ENCODE measurements at regions not wholly inside any gene's neighbourhood (a gene's known extent, or its start where the extent isn't known, plus 50 kb on each side); places are given as distances from the start of the nearest gene placed in this dataset.

DNA sequence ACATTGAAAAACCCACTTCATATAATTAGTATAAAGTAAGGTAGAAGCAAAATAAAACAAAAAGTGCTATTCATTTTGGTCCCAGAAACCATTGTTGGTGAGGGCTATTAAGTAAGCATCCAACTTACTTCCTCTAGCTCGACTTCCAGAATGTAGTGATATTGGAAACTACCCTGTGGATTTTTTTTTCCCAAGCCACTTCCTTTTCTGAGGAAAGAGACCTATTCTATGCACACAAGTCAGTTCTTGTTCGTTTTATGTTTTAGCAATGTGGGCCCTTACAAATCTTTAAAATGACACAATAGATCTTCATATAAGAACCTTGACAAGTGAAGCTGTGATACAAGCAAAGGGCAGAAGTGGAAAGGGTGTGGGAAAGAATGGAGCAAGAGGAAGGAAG is 402.0 kb upstream of the TBL1XR1 start:
- no peak for DNase-seq
- no peak overlapping the region for H3K4me3 ChIP-seq (ENCODE audit: insufficient read depth, low read depth, low read length, poor library complexity, severe bottlenecking)
- no peaks in the 10 kb centered on the region for H3K27me3 ChIP-seq (replicated peaks; ENCODE audit: control insufficient read depth, insufficient read depth, low read length, poor library complexity, severe bottlenecking)
- no peak overlapping the region for H3K27ac ChIP-seq (ENCODE audit: insufficient read depth, low read length, poor library complexity, severe bottlenecking)
- no peaks in the 10 kb centered on the region for H3K36me3 ChIP-seq (ENCODE audit: control insufficient read depth, insufficient read depth, low read length)
- no peaks in the 10 kb centered on the region for H3K9me3 ChIP-seq (ENCODE audit: control insufficient read depth, low read length)
- H3K4me1 ChIP-seq (ENCODE audit: control insufficient read depth, insufficient read depth, low read length, poor library complexity, severe bottlenecking) = peaks cover 36% of the 10 kb centered on the region

DNA sequence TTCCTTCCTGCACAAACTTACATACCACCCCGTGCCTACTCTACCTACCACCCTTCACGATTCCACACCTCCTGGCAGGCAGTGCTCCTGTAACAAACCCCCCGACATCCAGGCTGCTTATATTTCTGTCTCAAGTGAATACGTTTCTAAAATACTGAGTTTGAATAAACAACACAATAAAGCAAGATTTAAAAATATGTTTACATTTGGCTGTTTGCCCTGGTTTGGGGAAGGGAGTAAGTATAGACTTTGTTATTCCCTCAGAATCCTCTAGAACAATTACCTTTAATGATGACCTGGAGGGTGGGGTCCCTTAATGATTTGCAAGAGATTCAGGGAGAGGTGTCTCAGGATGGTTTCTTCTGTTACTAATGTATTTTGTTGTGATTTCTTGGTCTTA is 402.6 kb upstream of the TBL1XR1 start:
- H3K4me3 ChIP-seq (ENCODE audit: insufficient read depth, low read depth, low read length, poor library complexity, severe bottlenecking) = no peak overlapping the region
- H3K27ac ChIP-seq (ENCODE audit: insufficient read depth, low read length, poor library complexity, severe bottlenecking) = no peak overlapping the region
- H3K27me3 ChIP-seq (replicated peaks; ENCODE audit: control insufficient read depth, insufficient read depth, low read length, poor library complexity, severe bottlenecking) = no peaks in the 10 kb centered on the region
- H3K4me1 ChIP-seq (ENCODE audit: control insufficient read depth, insufficient read depth, low read length, poor library complexity, severe bottlenecking) = peaks cover 34% of the 10 kb centered on the region
- H3K9me3 ChIP-seq (ENCODE audit: control insufficient read depth, low read length) = no peaks in the 10 kb centered on the region
- DNase-seq = no peak
- no peaks in the 10 kb centered on the region for H3K36me3 ChIP-seq (ENCODE audit: control insufficient read depth, insufficient read depth, low read length)

DNA sequence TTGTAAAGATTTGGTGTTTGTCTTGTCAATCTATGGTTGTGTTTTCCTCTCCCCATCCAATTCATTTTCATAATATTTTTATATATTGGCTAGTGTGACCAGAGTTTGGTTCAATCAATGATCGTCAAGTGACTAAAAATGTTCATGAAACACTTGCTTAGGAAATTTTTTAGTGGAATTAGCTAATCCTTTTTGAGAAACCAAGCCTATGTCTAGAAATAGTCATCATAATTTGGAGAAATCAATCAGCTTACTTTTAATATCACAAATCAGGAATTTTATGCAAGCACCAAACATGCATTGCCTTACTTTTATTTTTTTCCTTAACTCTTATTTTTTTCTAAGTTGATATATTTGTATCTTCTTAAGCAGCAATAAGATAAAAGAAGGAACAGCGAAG is 403.1 kb upstream of the TBL1XR1 start:
- no peak for DNase-seq
- Histone ChIP-seq H3K4me3 (ENCODE audit: insufficient read depth, low read depth, low read length, poor library complexity, severe bottlenecking) (no peak overlapping the region), H3K27me3 (replicated peaks; ENCODE audit: control insufficient read depth, insufficient read depth, low read length, poor library complexity, severe bottlenecking) (no peaks in the 10 kb centered on the region), H3K36me3 (ENCODE audit: control insufficient read depth, insufficient read depth, low read length) (no peaks in the 10 kb centered on the region), H3K4me1 (ENCODE audit: control insufficient read depth, insufficient read depth, low read length, poor library complexity, severe bottlenecking) (peaks cover 31% of the 10 kb centered on the region), H3K27ac (ENCODE audit: insufficient read depth, low read length, poor library complexity, severe bottlenecking) (no peak overlapping the region), H3K9me3 (ENCODE audit: control insufficient read depth, low read length) (no peaks in the 10 kb centered on the region)

DNA sequence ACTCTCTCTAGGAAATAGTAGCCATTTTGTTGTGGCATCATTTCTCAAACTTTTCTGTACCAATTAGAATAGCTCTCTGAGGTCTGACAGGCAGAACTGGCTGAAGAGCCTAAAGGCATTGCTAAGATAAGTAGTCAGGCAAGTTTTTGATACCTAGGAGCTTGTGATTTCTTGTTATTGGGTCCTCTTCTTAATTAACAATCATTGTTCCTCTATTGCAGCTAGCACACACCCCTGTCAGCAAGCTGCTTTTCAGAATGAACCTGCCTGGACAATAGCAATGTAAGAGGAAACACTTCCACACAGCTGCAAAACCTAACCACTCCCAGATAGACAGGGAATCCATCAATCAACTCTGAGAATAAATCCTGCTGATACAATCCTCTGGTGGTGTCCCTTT is 403.9 kb upstream of the TBL1XR1 start:
- H3K36me3 ChIP-seq (ENCODE audit: control insufficient read depth, insufficient read depth, low read length) = no peaks in the 10 kb centered on the region
- peaks cover 23% of the 10 kb centered on the region for H3K4me1 ChIP-seq (ENCODE audit: control insufficient read depth, insufficient read depth, low read length, poor library complexity, severe bottlenecking)
- no peaks in the 10 kb centered on the region for H3K27me3 ChIP-seq (replicated peaks; ENCODE audit: control insufficient read depth, insufficient read depth, low read length, poor library complexity, severe bottlenecking)
- no peak for DNase-seq
- H3K4me3 ChIP-seq (ENCODE audit: insufficient read depth, low read depth, low read length, poor library complexity, severe bottlenecking) = no peak overlapping the region
- H3K27ac ChIP-seq (ENCODE audit: insufficient read depth, low read length, poor library complexity, severe bottlenecking) = no peak overlapping the region
- no peaks in the 10 kb centered on the region for H3K9me3 ChIP-seq (ENCODE audit: control insufficient read depth, low read length)

DNA sequence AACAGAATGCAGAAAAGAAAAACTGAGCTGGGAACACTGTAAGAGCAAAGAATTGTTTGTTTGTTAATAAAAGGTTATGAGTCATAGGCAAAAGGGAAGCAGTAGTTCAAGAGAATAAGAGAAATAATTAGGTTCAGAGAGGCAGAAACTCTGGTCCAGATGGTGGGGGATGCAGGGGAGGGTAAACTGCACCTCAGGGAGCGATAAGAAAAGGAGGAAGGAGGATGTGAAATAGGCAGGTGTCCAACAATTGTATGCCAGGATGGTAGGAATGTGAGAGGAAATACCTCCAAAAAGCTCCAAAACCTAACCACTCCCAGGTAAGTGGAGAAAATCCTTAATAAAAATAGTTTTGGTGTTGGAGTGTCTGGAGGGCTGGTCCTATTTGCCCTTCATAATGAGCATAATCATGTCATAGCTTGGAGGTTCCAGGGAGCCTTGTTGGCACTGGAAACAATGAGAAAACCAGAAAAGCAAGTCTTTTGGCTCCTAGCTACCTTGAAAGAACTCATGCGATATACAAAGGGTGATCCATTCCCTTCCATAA is 405.4 kb upstream of the TBL1XR1 start:
- peaks cover 8% of the 10 kb centered on the region for H3K4me1 ChIP-seq (ENCODE audit: control insufficient read depth, insufficient read depth, low read length, poor library complexity, severe bottlenecking)
- no peak overlapping the region for H3K4me3 ChIP-seq (ENCODE audit: insufficient read depth, low read depth, low read length, poor library complexity, severe bottlenecking)
- H3K27me3 ChIP-seq (replicated peaks; ENCODE audit: control insufficient read depth, insufficient read depth, low read length, poor library complexity, severe bottlenecking) = no peaks in the 10 kb centered on the region
- H3K9me3 ChIP-seq (ENCODE audit: control insufficient read depth, low read length) = no peaks in the 10 kb centered on the region
- DNase-seq = no peak
- no peak overlapping the region for H3K27ac ChIP-seq (ENCODE audit: insufficient read depth, low read length, poor library complexity, severe bottlenecking)
- H3K36me3 ChIP-seq (ENCODE audit: control insufficient read depth, insufficient read depth, low read length) = no peaks in the 10 kb centered on the region

DNA sequence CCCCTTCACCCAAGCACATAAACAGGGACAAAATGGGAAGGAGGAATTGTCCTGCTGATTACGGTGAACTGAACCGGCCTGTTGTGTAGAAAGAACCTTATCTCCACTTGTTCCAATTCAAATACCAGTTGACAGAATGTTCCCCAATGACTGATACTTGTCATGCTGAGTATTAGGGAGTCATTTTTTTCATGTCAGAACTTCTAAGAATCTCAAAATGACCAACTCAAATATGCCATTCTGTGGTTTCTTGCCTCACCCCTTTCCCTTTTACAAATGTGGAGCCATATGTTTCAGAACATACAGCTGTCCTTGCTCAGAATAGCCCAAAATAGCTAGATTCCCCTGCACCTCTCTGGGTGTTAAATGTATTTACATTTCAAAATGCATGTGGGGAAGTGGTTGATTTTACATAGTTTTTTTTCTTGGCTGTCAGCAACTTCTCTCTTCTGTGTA is 405.9 kb upstream of the TBL1XR1 start:
- DNase-seq = no peak
- no peak overlapping the region for H3K27ac ChIP-seq (ENCODE audit: insufficient read depth, low read length, poor library complexity, severe bottlenecking)

DNA sequence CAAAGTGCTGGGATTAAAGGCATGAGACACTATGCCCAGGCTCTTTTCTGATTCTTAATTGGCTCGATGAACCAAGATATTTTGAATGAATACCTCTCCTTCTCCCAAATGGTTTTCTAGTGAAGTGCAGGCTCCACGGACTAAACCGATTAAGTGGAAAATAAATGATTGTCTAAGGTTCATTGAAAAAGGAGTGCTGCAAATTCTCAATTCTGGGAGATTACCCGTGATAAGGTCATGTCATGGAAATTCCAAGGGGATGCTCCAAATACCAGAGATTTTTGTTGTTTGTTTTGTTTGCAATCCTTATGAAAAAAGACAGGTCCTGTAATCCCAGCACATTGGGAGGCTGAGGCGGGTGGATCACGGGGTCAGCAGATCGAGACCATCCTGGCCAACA is 406.9 kb upstream of the TBL1XR1 start:
- Histone ChIP-seq H3K9me3 (ENCODE audit: control insufficient read depth, low read length) (no peaks in the 10 kb centered on the region), H3K27ac (ENCODE audit: insufficient read depth, low read length, poor library complexity, severe bottlenecking) (no peak overlapping the region), H3K4me1 (ENCODE audit: control insufficient read depth, insufficient read depth, low read length, poor library complexity, severe bottlenecking) (no peaks in the 10 kb centered on the region), H3K36me3 (ENCODE audit: control insufficient read depth, insufficient read depth, low read length) (no peaks in the 10 kb centered on the region), H3K27me3 (replicated peaks; ENCODE audit: control insufficient read depth, insufficient read depth, low read length, poor library complexity, severe bottlenecking) (no peaks in the 10 kb centered on the region), H3K4me3 (ENCODE audit: insufficient read depth, low read depth, low read length, poor library complexity, severe bottlenecking) (no peak overlapping the region)
- no peak for DNase-seq

More for the DNA sequence above, 405.9 kb upstream of the TBL1XR1 start:
- no peaks in the 10 kb centered on the region for H3K9me3 ChIP-seq (ENCODE audit: control insufficient read depth, low read length)
- H3K4me3 ChIP-seq (ENCODE audit: insufficient read depth, low read depth, low read length, poor library complexity, severe bottlenecking) = no peak overlapping the region
- no peaks in the 10 kb centered on the region for H3K36me3 ChIP-seq (ENCODE audit: control insufficient read depth, insufficient read depth, low read length)
- H3K27me3 ChIP-seq (replicated peaks; ENCODE audit: control insufficient read depth, insufficient read depth, low read length, poor library complexity, severe bottlenecking) = no peaks in the 10 kb centered on the region
- peaks cover 4% of the 10 kb centered on the region for H3K4me1 ChIP-seq (ENCODE audit: control insufficient read depth, insufficient read depth, low read length, poor library complexity, severe bottlenecking)

DNA sequence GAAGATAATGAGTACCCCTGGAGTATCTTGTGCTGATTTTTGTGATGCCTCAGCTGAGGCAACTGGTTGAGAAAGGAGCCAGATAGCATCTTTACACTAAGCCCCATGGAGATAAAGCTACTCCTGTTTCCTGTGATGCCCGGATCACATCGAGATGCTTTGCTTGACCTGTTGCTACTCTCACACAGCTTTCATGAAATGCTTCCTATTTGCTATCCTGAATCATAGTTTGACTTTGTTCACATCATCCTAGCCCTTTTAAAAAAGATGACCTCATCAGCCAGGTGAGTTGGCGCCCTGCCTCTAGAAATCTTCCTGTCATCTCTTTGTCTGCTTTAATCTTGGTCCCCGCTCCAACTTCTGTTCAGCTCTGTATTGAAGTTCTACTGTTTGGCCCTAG is 409.6 kb upstream of the TBL1XR1 start:
- no peak for DNase-seq
- Histone ChIP-seq H3K9me3 (ENCODE audit: control insufficient read depth, low read length) (no peaks in the 10 kb centered on the region), H3K27me3 (replicated peaks; ENCODE audit: control insufficient read depth, insufficient read depth, low read length, poor library complexity, severe bottlenecking) (no peaks in the 10 kb centered on the region), H3K4me1 (ENCODE audit: control insufficient read depth, insufficient read depth, low read length, poor library complexity, severe bottlenecking) (no peaks in the 10 kb centered on the region), H3K36me3 (ENCODE audit: control insufficient read depth, insufficient read depth, low read length) (no peaks in the 10 kb centered on the region), H3K27ac (ENCODE audit: insufficient read depth, low read length, poor library complexity, severe bottlenecking) (no peak overlapping the region), H3K4me3 (ENCODE audit: insufficient read depth, low read depth, low read length, poor library complexity, severe bottlenecking) (no peak overlapping the region)

DNA sequence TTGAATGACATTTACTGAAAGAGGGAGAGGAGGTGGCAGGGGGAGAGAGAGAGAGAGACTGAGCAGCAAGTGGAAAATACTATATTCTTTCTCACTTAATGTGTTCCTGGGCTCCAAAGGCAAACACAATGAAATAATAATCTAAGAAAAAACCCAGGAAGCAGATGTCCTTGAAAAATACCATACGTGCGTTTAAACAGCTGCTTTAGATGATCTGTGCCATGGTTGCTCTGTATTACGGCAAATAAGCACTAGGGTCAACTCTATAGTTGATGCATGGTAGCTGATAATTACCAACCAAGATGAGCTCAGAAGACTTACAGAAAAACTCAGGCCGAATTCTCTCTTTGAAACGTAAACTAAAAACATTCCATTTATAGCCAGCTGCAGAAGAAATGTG is 410.3 kb upstream of the TBL1XR1 start:
- no peaks in the 10 kb centered on the region for H3K9me3 ChIP-seq (ENCODE audit: control insufficient read depth, low read length)
- DNase-seq = no peak
- no peaks in the 10 kb centered on the region for H3K27me3 ChIP-seq (replicated peaks; ENCODE audit: control insufficient read depth, insufficient read depth, low read length, poor library complexity, severe bottlenecking)
- H3K4me3 ChIP-seq (ENCODE audit: insufficient read depth, low read depth, low read length, poor library complexity, severe bottlenecking) = no peak overlapping the region
- no peaks in the 10 kb centered on the region for H3K4me1 ChIP-seq (ENCODE audit: control insufficient read depth, insufficient read depth, low read length, poor library complexity, severe bottlenecking)
- H3K27ac ChIP-seq (ENCODE audit: insufficient read depth, low read length, poor library complexity, severe bottlenecking) = no peak overlapping the region
- H3K36me3 ChIP-seq (ENCODE audit: control insufficient read depth, insufficient read depth, low read length) = no peaks in the 10 kb centered on the region

DNA sequence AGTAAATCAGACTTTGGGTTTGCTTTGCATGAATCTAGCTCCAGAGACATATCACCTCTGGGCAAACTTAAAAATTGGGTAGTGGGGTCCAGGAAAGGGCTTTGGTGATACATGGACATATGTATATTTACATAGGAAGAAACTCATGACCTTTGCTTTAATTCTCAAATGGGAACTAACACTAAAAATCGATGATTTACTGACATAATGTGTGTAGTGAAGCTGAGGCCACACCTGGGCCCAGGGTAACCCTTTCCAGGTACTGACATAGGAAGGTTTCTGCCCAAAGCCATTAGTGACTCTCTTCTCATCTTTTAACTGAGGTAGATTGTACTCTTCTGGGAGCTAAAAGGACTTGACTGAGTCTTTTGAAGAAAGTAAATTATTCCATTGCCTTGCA is 411.2 kb upstream of the TBL1XR1 start:
- DNase-seq = no peak
- H3K27ac ChIP-seq (ENCODE audit: insufficient read depth, low read length, poor library complexity, severe bottlenecking) = no peak overlapping the region
- H3K36me3 ChIP-seq (ENCODE audit: control insufficient read depth, insufficient read depth, low read length) = no peaks in the 10 kb centered on the region
- H3K27me3 ChIP-seq (replicated peaks; ENCODE audit: control insufficient read depth, insufficient read depth, low read length, poor library complexity, severe bottlenecking) = no peaks in the 10 kb centered on the region
- H3K4me3 ChIP-seq (ENCODE audit: insufficient read depth, low read depth, low read length, poor library complexity, severe bottlenecking) = no peak overlapping the region
- H3K9me3 ChIP-seq (ENCODE audit: control insufficient read depth, low read length) = no peaks in the 10 kb centered on the region
- H3K4me1 ChIP-seq (ENCODE audit: control insufficient read depth, insufficient read depth, low read length, poor library complexity, severe bottlenecking) = no peaks in the 10 kb centered on the region

DNA sequence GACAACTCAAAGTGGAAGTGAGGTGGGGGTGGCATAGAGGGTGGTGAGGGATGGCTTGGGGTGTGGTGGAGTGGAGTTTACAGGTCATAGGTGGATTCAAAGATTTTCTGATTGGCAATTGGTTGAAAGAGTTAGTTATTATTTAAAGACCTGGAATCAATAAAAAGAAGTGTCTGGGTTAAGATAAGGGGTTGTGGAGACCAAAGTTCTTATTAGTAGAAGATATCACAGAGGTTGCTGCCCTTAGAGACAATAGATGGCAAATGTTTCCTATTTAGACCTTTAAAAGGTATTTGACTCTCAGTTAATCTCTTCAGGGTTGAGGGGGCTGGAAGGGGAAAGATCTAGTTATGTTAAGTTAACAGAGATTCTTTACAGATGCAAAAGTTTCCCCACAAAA is 412.3 kb upstream of the TBL1XR1 start:
- H3K9me3 ChIP-seq (ENCODE audit: control insufficient read depth, low read length) = no peaks in the 10 kb centered on the region
- H3K27ac ChIP-seq (ENCODE audit: insufficient read depth, low read length, poor library complexity, severe bottlenecking) = no peak overlapping the region
- no peak for DNase-seq
- H3K27me3 ChIP-seq (replicated peaks; ENCODE audit: control insufficient read depth, insufficient read depth, low read length, poor library complexity, severe bottlenecking) = no peaks in the 10 kb centered on the region
- no peaks in the 10 kb centered on the region for H3K4me1 ChIP-seq (ENCODE audit: control insufficient read depth, insufficient read depth, low read length, poor library complexity, severe bottlenecking)
- no peak overlapping the region for H3K4me3 ChIP-seq (ENCODE audit: insufficient read depth, low read depth, low read length, poor library complexity, severe bottlenecking)
- no peaks in the 10 kb centered on the region for H3K36me3 ChIP-seq (ENCODE audit: control insufficient read depth, insufficient read depth, low read length)
